B cell (primary cell): ENCODE measurements at regions not wholly inside any gene's neighbourhood (a gene's known extent, or its start where the extent isn't known, plus 50 kb on each side); places are given as distances from the start of the nearest gene placed in this dataset.

Experiments
- ATAC-seq: fragments of 200-7000 bp; cut with Tn5 transposase; one replicate; pipeline ENCODE4 v1.10.0; 2021; ENCODE audit warnings: low read depth, mild to moderate bottlenecking, moderate number of reproducible peaks, moderate library complexity
- CTCF ChIA-PET: fragments of 350-600 bp; sonication (Branson Sonifier 250); formaldehyde crosslinking; loops from one replicate; lab custom pipeline; 2021; ENCODE audit warnings: antibody characterized with exemption, inconsistent platforms; lab: Charles Lee
- POLR2A ChIA-PET: fragments of 350-600 bp; sonication (Branson Sonifier 250); formaldehyde crosslinking; loops from one replicate; lab custom pipeline; 2021; ENCODE audit warnings: antibody characterized with exemption; lab: Charles Lee
- DNase-seq: peaks from one replicate; pipeline ENCODE4 v3.0.0; 2013
- H2AFZ ChIP-seq: 2 replicates; pipeline ENCODE4 v1.6.1; 2012; ENCODE audit warnings: mild to moderate bottlenecking, low read depth, low read length; ENCODE audit not compliant: insufficient read depth, poor library complexity, severe bottlenecking
- H3K27ac ChIP-seq, 2 donors: 1 replicate in 1 of 2; 2 replicates in 1 of 2; pipeline ENCODE4 v1.5.1; 2012 to 2013; ENCODE audit warnings: low read length in 2 of 2, mild to moderate bottlenecking in 2 of 2, moderate library complexity in 1 of 2
- H3K27me3 ChIP-seq, 4 experiments: fragments of 200-600 bp in 1 of 4; sonication (generic) in 1 of 4; replicated peaks in 1 of 4; 1 replicate in 2 of 4; 2 replicates in 2 of 4; pipeline versions ENCODE4 v1.6.1 to v1.7.0; 2013 to 2016; ENCODE audit warnings: low read length in 3 of 4, mild to moderate bottlenecking in 2 of 4, mixed read lengths in 1 of 4, moderate library complexity in 1 of 4; ENCODE audit not compliant: insufficient read depth in 4 of 4, control insufficient read depth in 3 of 4; ENCODE audit errors: control extremely low read depth in 1 of 4
- H3K36me3 ChIP-seq, 2 experiments: replicated peaks in 1 of 2; 1 replicate in 1 of 2; 2 replicates in 1 of 2; pipeline versions ENCODE4 v1.6.1 to v1.7.1; 2013; ENCODE audit warnings: low read length in 1 of 2; ENCODE audit not compliant: insufficient read depth in 2 of 2, control insufficient read depth in 1 of 2; ENCODE audit errors: control extremely low read depth in 1 of 2, extremely low read depth in 1 of 2
- H3K4me1 ChIP-seq, 2 donors: fragments of 200-600 bp in 1 of 2; sonication (generic) in 1 of 2; 1 replicate in 1 of 2; 2 replicates in 1 of 2; pipeline versions ENCODE4 v1.5.1 to v1.6.1; 2013 to 2017; ENCODE audit warnings: low read length in 2 of 2; ENCODE audit not compliant: control insufficient read depth in 2 of 2, insufficient read depth in 2 of 2
- H3K4me2 ChIP-seq: replicated peaks from 2 replicates; pipeline ENCODE3; 2012; ENCODE audit warnings: mild to moderate bottlenecking, low read depth, low read length; ENCODE audit not compliant: poor library complexity, severe bottlenecking
- H3K4me3 ChIP-seq, 5 experiments: fragments of 200-600 bp in 1 of 5; sonication (generic) in 1 of 5; 1 replicate in 3 of 5; 2 replicates in 2 of 5; pipeline versions ENCODE4 v1.5.1 to v1.7.0; 2011 to 2016; ENCODE audit warnings: low read length in 4 of 5, mild to moderate bottlenecking in 4 of 5, low read depth in 2 of 5, control low read depth in 1 of 5, moderate library complexity in 1 of 5; ENCODE audit not compliant: insufficient read depth in 1 of 5; ENCODE audit errors: control extremely low read depth in 1 of 5, extremely low read depth in 1 of 5
- H3K79me2 ChIP-seq: fragments of 200-600 bp; sonication (generic); one replicate; pipeline ENCODE4 v1.6.0; 2016; ENCODE audit warnings: low read length; ENCODE audit not compliant: control insufficient read depth, insufficient read depth
- H3K9ac ChIP-seq: fragments of 200-600 bp; sonication (generic); 2 replicates; pipeline ENCODE4 v1.6.1; 2017; ENCODE audit warnings: mild to moderate bottlenecking, low read length, moderate library complexity
- H3K9me3 ChIP-seq, 3 donors: one replicate each; pipeline versions ENCODE4 v1.6.1 to v1.7.1; 2013; ENCODE audit warnings: low read length in 2 of 3; ENCODE audit not compliant: control insufficient read depth in 2 of 3, insufficient read depth in 1 of 3; ENCODE audit errors: control extremely low read depth in 1 of 3
- H4K20me1 ChIP-seq: 2 replicates; pipeline ENCODE4 v1.6.0; 2012; ENCODE audit warnings: mild to moderate bottlenecking, low read length; ENCODE audit not compliant: insufficient read depth, control insufficient read depth, poor library complexity, severe bottlenecking
- H3K27ac Mint-ChIP-seq: one replicate; pipeline ENCODE4 v1.8.0; 2021; ENCODE audit warnings: mixed read lengths
- H3K27me3 Mint-ChIP-seq: one replicate; pipeline ENCODE4 v1.8.0; 2021; ENCODE audit warnings: mixed read lengths
- H3K4me1 Mint-ChIP-seq: one replicate; pipeline ENCODE4 v1.8.0; 2021; ENCODE audit warnings: mixed read lengths
- H3K4me3 Mint-ChIP-seq: one replicate; pipeline ENCODE4 v1.8.0; 2021; ENCODE audit warnings: mixed read lengths
- H3K9me3 Mint-ChIP-seq: one replicate; pipeline ENCODE4 v1.8.0; 2022; ENCODE audit warnings: mixed read lengths; ENCODE audit not compliant: insufficient read depth
- CTCF ChIP-seq: fragments of 200-600 bp; IDR thresholded peaks from one replicate; pipeline ENCODE4 v1.8.0; 2022; ENCODE audit warnings: antibody characterized with exemption, mild to moderate bottlenecking
- EZH2 ChIP-seq: IDR thresholded peaks from 2 replicates; pipeline ENCODE4 v1.6.1; 2012; ENCODE audit warnings: borderline replicate concordance, low read depth, mild to moderate bottlenecking, moderate library complexity, low read length; ENCODE audit not compliant: insufficient read depth, poor library complexity, severe bottlenecking
- whole genome bisulfite sequencing: methylation state at CpG from one replicate; pipeline ENCODE4 v1.1.5; 2013; ENCODE audit warnings: missing lambda C conversion rate; ENCODE audit not compliant: insufficient coverage; 5-methylcytosine and 5-hydroxymethylcytosine counted together
- intact Hi-C: fragments of 100-400 bp; cut with micrococcal nuclease; formaldehyde crosslinking; loops from one replicate; pipeline ENCODE4 v1.10.0; 2022

- ChIA-PET POLR2A (no interaction called here), CTCF (no interaction called here)
- ATAC-seq, result no peak
- no peak overlapping the region for H3K9ac ChIP-seq
- H4K20me1 ChIP-seq, result no peaks in the 10 kb centered on the region
- no peak overlapping the region for H3K4me3 ChIP-seq
- TF ChIP-seq CTCF (no peak), EZH2 (no peak)
- no peak overlapping the region for H2AFZ ChIP-seq
- intact Hi-C loops, result no loop called here
- H3K79me2 ChIP-seq, result no peaks in the 10 kb centered on the region
- Mint-ChIP-seq H3K27me3 (no peaks in the 10 kb centered on the region), H3K4me3 (no peak overlapping the region), H3K27ac (no peak overlapping the region), H3K4me1 (no peaks in the 10 kb centered on the region), H3K9me3 (peaks cover 5% of the 10 kb centered on the region)
- H3K27ac ChIP-seq, result no peak overlapping the region
- H3K36me3 ChIP-seq, result no peaks in the 10 kb centered on the region
- WGBS, result 96% methylated on average over 4 of the region's 5 CpGs
- DNase-seq, result no peak
- no peak overlapping the region for H3K4me2 ChIP-seq
- no peaks in the 10 kb centered on the region for H3K4me1 ChIP-seq
- H3K27me3 ChIP-seq, result no peaks in the 10 kb centered on the region
- H3K9me3 ChIP-seq, result peaks cover 0 to 7% (median 0%) of the 10 kb centered on the region in 3 donors
Observed at GRCh38 chr7:152966189-152966588, 206.6 kb downstream of the ACTR3B start.

GRCh38 chr7:152967958-152968357 is 208.4 kb downstream of the ACTR3B start:
- no peaks in the 10 kb centered on the region for H3K4me1 Mint-ChIP-seq

More at GRCh38 chr7:152967958-152968357, 208.4 kb downstream of the ACTR3B start:
- TF ChIP-seq EZH2 (no peak), CTCF (no peak)
- Mint-ChIP-seq H3K9me3 (peaks cover 3% of the 10 kb centered on the region), H3K27me3 (no peaks in the 10 kb centered on the region), H3K27ac (no peak overlapping the region), H3K4me3 (no peak overlapping the region)
- Histone ChIP-seq H3K4me2 (no peak overlapping the region), H3K4me1 (no peaks in the 10 kb centered on the region), H3K9me3 (peaks cover 0 to 9% (median 0%) of the 10 kb centered on the region in 3 donors), H4K20me1 (no peaks in the 10 kb centered on the region), H3K9ac (no peak overlapping the region), H3K4me3 (no peak overlapping the region), H3K27ac (no peak overlapping the region), H3K27me3 (no peaks in the 10 kb centered on the region), H2AFZ (no peak overlapping the region), H3K79me2 (no peaks in the 10 kb centered on the region), H3K36me3 (no peaks in the 10 kb centered on the region)
- ChIA-PET CTCF (no interaction called here), POLR2A (no interaction called here)
- DNase-seq (no peak), ATAC-seq (no peak)
- intact Hi-C loops, result no loop called here
- 67% methylated on average over 1 of the region's 1 CpG for WGBS
